ENCODE measurements at regions not wholly inside any gene's neighbourhood (a gene's known extent, or its start where the extent isn't known, plus 50 kb on each side); places are given as distances from the start of the nearest gene placed in this dataset.
"Not testable (repeated sequence)": the region's sequence is repeated elsewhere in the genome, so short reads cannot be mapped to it uniquely, and the experiment has no call there.

DNA sequence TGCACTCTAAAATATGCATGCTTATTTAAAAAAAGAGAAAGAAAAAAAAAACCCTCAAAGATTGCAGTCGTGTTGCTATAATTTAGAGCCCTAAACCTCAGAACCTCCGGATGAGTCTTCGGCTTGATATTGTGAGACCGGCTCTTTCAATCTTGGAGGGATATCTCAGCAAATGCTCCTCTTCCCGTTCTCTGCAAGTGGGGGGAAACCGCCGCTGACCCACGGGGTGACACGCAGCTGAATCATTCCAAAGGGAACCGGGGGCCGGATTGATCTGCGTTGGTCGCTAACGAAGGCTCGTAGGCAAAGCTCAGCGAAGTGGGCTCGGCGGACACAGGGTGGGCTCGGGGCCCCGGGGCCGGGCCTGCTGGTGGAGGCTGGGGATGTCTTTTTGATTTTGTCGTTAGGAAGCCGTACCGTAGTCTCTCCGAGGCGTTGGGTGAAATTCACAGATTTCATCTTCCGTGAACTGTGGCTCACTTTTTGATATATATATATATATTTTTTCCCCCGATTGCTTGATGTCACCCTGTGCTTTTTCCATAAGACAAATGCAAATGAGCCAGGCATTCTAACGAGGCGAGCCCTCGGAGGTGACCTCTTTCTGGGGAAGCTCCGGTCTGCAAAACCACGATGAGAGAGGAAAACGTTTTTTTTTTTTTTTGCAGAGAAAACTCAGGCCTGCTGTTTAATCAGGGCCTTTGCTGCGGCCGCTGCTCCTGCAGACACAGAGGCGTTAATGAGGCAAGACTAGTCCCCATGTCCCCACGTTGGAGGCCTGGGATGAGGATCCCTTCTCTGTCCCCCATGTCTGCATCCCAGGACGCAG, 110.7 kb upstream of the PPP2R3B start:
- no peak overlapping the region for H3K9ac ChIP-seq (ENCODE audit: low read length)
- no peaks in the 10 kb centered on the region for H3K27me3 ChIP-seq (ENCODE audit: control insufficient read depth in 1 of 2, insufficient read depth in 1 of 2, low read length in 2 of 2)
- no peaks in the 10 kb centered on the region for H3K9me3 ChIP-seq (ENCODE audit: control insufficient read depth, low read length)
- no peak overlapping the region for H2AK5ac ChIP-seq (ENCODE audit: low read length, severe bottlenecking)
- no peak overlapping the region for H3K4ac ChIP-seq (ENCODE audit: low read depth in 1 of 2, low read length in 2 of 2)
- no peak overlapping the region for H2AFZ ChIP-seq (ENCODE audit: low read depth, low read length)
- no peak overlapping the region for H2BK5ac ChIP-seq (ENCODE audit: low read depth, low read length, poor library complexity, severe bottlenecking)
- no peaks in the 10 kb centered on the region for H3K4me1 ChIP-seq (ENCODE audit: control insufficient read depth, insufficient read depth, low read depth, low read length)
- no peak overlapping the region for H3K14ac ChIP-seq (ENCODE audit: low read length in 2 of 2)
- no peak overlapping the region for H4K8ac ChIP-seq (ENCODE audit: low read length)
- DNase-seq: no peak
- H3K4me3 ChIP-seq (ENCODE audit: insufficient read depth in 1 of 2, low read depth in 1 of 2, low read length in 2 of 2): no peak overlapping the region
- H3K79me1 ChIP-seq (replicated peaks; ENCODE audit: low read length, poor library complexity, severe bottlenecking): no peaks in the 10 kb centered on the region
- no peak overlapping the region for H3K4me2 ChIP-seq (ENCODE audit: low read length, poor library complexity, severe bottlenecking)
- WGBS: 71% methylated on average over 33 of the region's 39 CpGs
- no peak overlapping the region for H2BK12ac ChIP-seq (ENCODE audit: low read length in 2 of 2)
- no peak overlapping the region for H3K23ac ChIP-seq (ENCODE audit: low read length in 2 of 2)
- no peak overlapping the region for H3K18ac ChIP-seq (ENCODE audit: low read depth in 1 of 2, low read length in 2 of 2)
- H3K27ac ChIP-seq (ENCODE audit: low read length, poor library complexity, severe bottlenecking): no peak overlapping the region
- no peaks in the 10 kb centered on the region for H3K36me3 ChIP-seq (ENCODE audit: control insufficient read depth in 1 of 2, insufficient read depth in 2 of 2, low read depth in 1 of 2, low read length in 2 of 2)
- H4K91ac ChIP-seq (ENCODE audit: low read length): no peak overlapping the region
- no peak overlapping the region for H2BK15ac ChIP-seq (ENCODE audit: low read depth, poor library complexity, severe bottlenecking)
- no peak overlapping the region for H2BK120ac ChIP-seq (ENCODE audit: low read depth, low read length)

DNA sequence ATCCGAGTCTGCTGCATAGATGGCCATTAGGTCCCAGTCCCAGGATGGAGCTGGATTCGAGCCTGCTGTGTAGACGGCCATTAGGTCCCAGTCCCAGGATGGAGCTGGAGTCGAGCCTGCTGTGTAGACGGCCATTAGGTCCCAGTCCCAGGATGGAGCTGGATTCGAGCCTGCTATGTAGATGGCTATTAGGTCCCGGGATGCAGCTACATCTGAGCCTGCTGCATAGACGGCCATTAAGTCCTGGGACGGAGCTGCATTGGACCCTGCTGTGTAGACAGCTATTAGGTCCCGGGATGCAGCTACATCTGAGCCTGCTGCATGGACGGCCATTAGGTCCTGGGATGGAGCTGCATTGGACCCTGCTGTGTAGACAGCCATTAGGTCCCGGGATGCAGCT, 112.2 kb upstream of the PPP2R3B start:
- not testable (repeated sequence) for DNase-seq; H3K4me3 ChIP-seq (ENCODE audit: insufficient read depth in 1 of 2, low read depth in 1 of 2, low read length in 2 of 2); H3K27me3 ChIP-seq (ENCODE audit: control insufficient read depth in 1 of 2, insufficient read depth in 1 of 2, low read length in 2 of 2); H3K4me2 ChIP-seq (ENCODE audit: low read length, poor library complexity, severe bottlenecking); H2BK15ac ChIP-seq (ENCODE audit: low read depth, poor library complexity, severe bottlenecking); H3K9ac ChIP-seq (ENCODE audit: low read length); H3K18ac ChIP-seq (ENCODE audit: low read depth in 1 of 2, low read length in 2 of 2); H3K4ac ChIP-seq (ENCODE audit: low read depth in 1 of 2, low read length in 2 of 2); H3K36me3 ChIP-seq (ENCODE audit: control insufficient read depth in 1 of 2, insufficient read depth in 2 of 2, low read depth in 1 of 2, low read length in 2 of 2); H3K23ac ChIP-seq (ENCODE audit: low read length in 2 of 2); H3K27ac ChIP-seq (ENCODE audit: low read length, poor library complexity, severe bottlenecking); H2AFZ ChIP-seq (ENCODE audit: low read depth, low read length); H3K9me3 ChIP-seq (ENCODE audit: control insufficient read depth, low read length); H2BK120ac ChIP-seq (ENCODE audit: low read depth, low read length); H3K4me1 ChIP-seq (ENCODE audit: control insufficient read depth, insufficient read depth, low read depth, low read length); H2AK5ac ChIP-seq (ENCODE audit: low read length, severe bottlenecking); H2BK5ac ChIP-seq (ENCODE audit: low read depth, low read length, poor library complexity, severe bottlenecking); H2BK12ac ChIP-seq (ENCODE audit: low read length in 2 of 2); H4K91ac ChIP-seq (ENCODE audit: low read length); H4K8ac ChIP-seq (ENCODE audit: low read length); H3K14ac ChIP-seq (ENCODE audit: low read length in 2 of 2); H3K79me1 ChIP-seq (replicated peaks; ENCODE audit: low read length, poor library complexity, severe bottlenecking)
- WGBS: 83% methylated on average over 12 of the region's 12 CpGs

DNA sequence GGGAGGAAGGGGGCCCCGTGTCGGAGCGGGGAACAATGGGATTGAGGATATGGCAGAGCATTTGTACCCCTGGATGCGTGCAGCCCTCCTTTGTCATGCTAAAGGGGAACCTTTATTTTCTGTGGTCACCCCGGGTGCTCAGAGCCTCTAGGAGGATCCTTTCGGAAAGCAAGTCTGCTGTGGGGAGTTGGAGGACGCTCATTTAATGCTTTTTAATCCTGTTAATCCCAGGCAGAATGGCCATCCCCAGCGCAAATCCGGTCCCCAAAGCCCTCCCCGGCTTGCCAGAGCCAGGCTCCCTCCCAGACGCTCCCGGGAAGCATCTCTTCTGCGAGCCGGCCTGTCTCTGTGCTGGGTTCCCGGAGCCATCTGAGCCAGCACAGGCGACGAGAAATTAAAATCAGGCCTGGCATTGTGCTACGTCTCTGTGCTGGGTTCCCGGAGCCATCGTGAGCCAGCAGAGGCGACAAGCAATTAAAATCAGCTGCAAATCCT, 113.2 kb upstream of the PPP2R3B start:
- no peak overlapping the region for H2AK5ac ChIP-seq (ENCODE audit: low read length, severe bottlenecking)
- WGBS: 9% methylated on average over 21 of the region's 21 CpGs
- no peaks in the 10 kb centered on the region for H3K4me1 ChIP-seq (ENCODE audit: control insufficient read depth, insufficient read depth, low read depth, low read length)
- no peak overlapping the region for H4K91ac ChIP-seq (ENCODE audit: low read length)
- H2AFZ ChIP-seq (ENCODE audit: low read depth, low read length): no peak overlapping the region
- no peak overlapping the region for H3K27ac ChIP-seq (ENCODE audit: low read length, poor library complexity, severe bottlenecking)
- H3K4ac ChIP-seq (ENCODE audit: low read depth in 1 of 2, low read length in 2 of 2): no peak overlapping the region
- no peak overlapping the region for H2BK12ac ChIP-seq (ENCODE audit: low read length in 2 of 2)
- H3K4me3 ChIP-seq (ENCODE audit: insufficient read depth in 1 of 2, low read depth in 1 of 2, low read length in 2 of 2): no peak overlapping the region
- H3K9ac ChIP-seq (ENCODE audit: low read length): no peak overlapping the region
- H2BK5ac ChIP-seq (ENCODE audit: low read depth, low read length, poor library complexity, severe bottlenecking): no peak overlapping the region
- H3K79me1 ChIP-seq (replicated peaks; ENCODE audit: low read length, poor library complexity, severe bottlenecking): no peaks in the 10 kb centered on the region
- H3K23ac ChIP-seq (ENCODE audit: low read length in 2 of 2): no peak overlapping the region
- H3K4me2 ChIP-seq (ENCODE audit: low read length, poor library complexity, severe bottlenecking): no peak overlapping the region
- H3K27me3 ChIP-seq (ENCODE audit: control insufficient read depth in 1 of 2, insufficient read depth in 1 of 2, low read length in 2 of 2): no peaks in the 10 kb centered on the region
- no peak overlapping the region for H2BK15ac ChIP-seq (ENCODE audit: low read depth, poor library complexity, severe bottlenecking)
- no peak overlapping the region for H3K18ac ChIP-seq (ENCODE audit: low read depth in 1 of 2, low read length in 2 of 2)
- no peaks in the 10 kb centered on the region for H3K9me3 ChIP-seq (ENCODE audit: control insufficient read depth, low read length)
- H3K36me3 ChIP-seq (ENCODE audit: control insufficient read depth in 1 of 2, insufficient read depth in 2 of 2, low read depth in 1 of 2, low read length in 2 of 2): no peaks in the 10 kb centered on the region
- H4K8ac ChIP-seq (ENCODE audit: low read length): no peak overlapping the region
- H3K14ac ChIP-seq (ENCODE audit: low read length in 2 of 2): no peak overlapping the region
- H2BK120ac ChIP-seq (ENCODE audit: low read depth, low read length): no peak overlapping the region
- DNase-seq: no peak

- H4K91ac ChIP-seq (ENCODE audit: low read length): no peak overlapping the region
- H3K4me1 ChIP-seq (ENCODE audit: control insufficient read depth, insufficient read depth, low read depth, low read length): no peaks in the 10 kb centered on the region
- WGBS: 78% methylated on average over 31 of the region's 31 CpGs
- H2BK5ac ChIP-seq (ENCODE audit: low read depth, low read length, poor library complexity, severe bottlenecking): no peak overlapping the region
- no peaks in the 10 kb centered on the region for H3K27me3 ChIP-seq (ENCODE audit: control insufficient read depth in 1 of 2, insufficient read depth in 1 of 2, low read length in 2 of 2)
- no peak overlapping the region for H2BK12ac ChIP-seq (ENCODE audit: low read length in 2 of 2)
- H2AFZ ChIP-seq (ENCODE audit: low read depth, low read length): no peak overlapping the region
- DNase-seq: no peak
- H3K18ac ChIP-seq (ENCODE audit: low read depth in 1 of 2, low read length in 2 of 2): no peak overlapping the region
- H3K27ac ChIP-seq (ENCODE audit: low read length, poor library complexity, severe bottlenecking): no peak overlapping the region
- no peak overlapping the region for H2BK120ac ChIP-seq (ENCODE audit: low read depth, low read length)
- no peak overlapping the region for H2AK5ac ChIP-seq (ENCODE audit: low read length, severe bottlenecking)
- H4K8ac ChIP-seq (ENCODE audit: low read length): no peak overlapping the region
- no peak overlapping the region for H3K4ac ChIP-seq (ENCODE audit: low read depth in 1 of 2, low read length in 2 of 2)
- no peak overlapping the region for H3K23ac ChIP-seq (ENCODE audit: low read length in 2 of 2)
- H3K4me3 ChIP-seq (ENCODE audit: insufficient read depth in 1 of 2, low read depth in 1 of 2, low read length in 2 of 2): no peak overlapping the region
- H3K9me3 ChIP-seq (ENCODE audit: control insufficient read depth, low read length): no peaks in the 10 kb centered on the region
- H3K14ac ChIP-seq (ENCODE audit: low read length in 2 of 2): no peak overlapping the region
- H3K4me2 ChIP-seq (ENCODE audit: low read length, poor library complexity, severe bottlenecking): no peak overlapping the region
- H3K79me1 ChIP-seq (replicated peaks; ENCODE audit: low read length, poor library complexity, severe bottlenecking): no peaks in the 10 kb centered on the region
- H3K9ac ChIP-seq (ENCODE audit: low read length): no peak overlapping the region
- no peak overlapping the region for H2BK15ac ChIP-seq (ENCODE audit: low read depth, poor library complexity, severe bottlenecking)
- no peaks in the 10 kb centered on the region for H3K36me3 ChIP-seq (ENCODE audit: control insufficient read depth in 1 of 2, insufficient read depth in 2 of 2, low read depth in 1 of 2, low read length in 2 of 2)
Measured at GRCh38 chrX:500481-501010, 113.8 kb upstream of the PPP2R3B start.

Measured in mesenchymal stem cell (in vitro differentiated cells and primary cell).